ENCODE measurements at regions not wholly inside any gene's neighbourhood (a gene's known extent, or its start where the extent isn't known, plus 50 kb on each side); places are given as distances from the start of the nearest gene placed in this dataset.

GRCh38 chr3:8283193-8283592 lies 218.4 kb upstream of the LMCD1 start:
- no peak for TF ChIP-seq CTCF (IDR thresholded peaks at IDR 0.05; ENCODE audit: low read length)
- TF ChIP-seq EZH2 (IDR thresholded peaks at IDR 0.05; ENCODE audit: borderline replicate concordance, low read length): no peak

All from OCI-LY1 (cell line).